ENCODE measurements at regions not wholly inside any gene's neighbourhood (a gene's known extent, or its start where the extent isn't known, plus 50 kb on each side); places are given as distances from the start of the nearest gene placed in this dataset.

- Histone ChIP-seq H3K4me1 (ENCODE audit: control insufficient read depth, insufficient read depth, low read length, poor library complexity, severe bottlenecking) (no peaks in the 10 kb centered on the region), H3K36me3 (ENCODE audit: control insufficient read depth, insufficient read depth, low read length) (no peaks in the 10 kb centered on the region), H3K9me3 (ENCODE audit: control insufficient read depth, low read length) (no peaks in the 10 kb centered on the region), H3K27ac (ENCODE audit: low read depth, low read length, severe bottlenecking) (no peak overlapping the region), H3K4me3 (ENCODE audit: extremely low read depth, insufficient read depth, low read length, poor library complexity, severe bottlenecking) (no peak overlapping the region)
- 67 to 100% methylated on average over 1 of the region's 2 CpGs for WGBS, 2 experiments (ENCODE audit: insufficient coverage in 2 of 2)
These were observed 188.9 kb upstream of the HDAC9 start for GRCh38 chr7:18306696-18307095.

- H3K4me1 ChIP-seq (ENCODE audit: control insufficient read depth, insufficient read depth, low read length, poor library complexity, severe bottlenecking): no peaks in the 10 kb centered on the region
- no peaks in the 10 kb centered on the region for H3K36me3 ChIP-seq (ENCODE audit: control insufficient read depth, insufficient read depth, low read length)
- H3K4me3 ChIP-seq (ENCODE audit: extremely low read depth, insufficient read depth, low read length, poor library complexity, severe bottlenecking): no peak overlapping the region
- no peaks in the 10 kb centered on the region for H3K9me3 ChIP-seq (ENCODE audit: control insufficient read depth, low read length)
- no peak overlapping the region for H3K27ac ChIP-seq (ENCODE audit: low read depth, low read length, severe bottlenecking)
- 84 to 100% methylated on average over 2 of the region's 5 CpGs for WGBS, 2 experiments (ENCODE audit: insufficient coverage in 2 of 2)
These were observed 186.6 kb upstream of the HDAC9 start for GRCh38 chr7:18308938-18309337.

GRCh38 chr7:18312482-18312881, 183.1 kb upstream of the HDAC9 start:
- Histone ChIP-seq H3K36me3 (ENCODE audit: control insufficient read depth, insufficient read depth, low read length) (no peaks in the 10 kb centered on the region), H3K4me1 (ENCODE audit: control insufficient read depth, insufficient read depth, low read length, poor library complexity, severe bottlenecking) (no peaks in the 10 kb centered on the region), H3K9me3 (ENCODE audit: control insufficient read depth, low read length) (no peaks in the 10 kb centered on the region), H3K4me3 (ENCODE audit: extremely low read depth, insufficient read depth, low read length, poor library complexity, severe bottlenecking) (no peak overlapping the region), H3K27ac (ENCODE audit: low read depth, low read length, severe bottlenecking) (no peak overlapping the region)

GRCh38 chr7:18313965-18314364, 181.6 kb upstream of the HDAC9 start:
- no peaks in the 10 kb centered on the region for H3K4me1 ChIP-seq (ENCODE audit: control insufficient read depth, insufficient read depth, low read length, poor library complexity, severe bottlenecking)
- no peak overlapping the region for H3K27ac ChIP-seq (ENCODE audit: low read depth, low read length, severe bottlenecking)
- no peaks in the 10 kb centered on the region for H3K9me3 ChIP-seq (ENCODE audit: control insufficient read depth, low read length)
- H3K4me3 ChIP-seq (ENCODE audit: extremely low read depth, insufficient read depth, low read length, poor library complexity, severe bottlenecking): no peak overlapping the region
- H3K36me3 ChIP-seq (ENCODE audit: control insufficient read depth, insufficient read depth, low read length): no peaks in the 10 kb centered on the region

- Histone ChIP-seq H3K4me1 (ENCODE audit: control insufficient read depth, insufficient read depth, low read length, poor library complexity, severe bottlenecking) (no peaks in the 10 kb centered on the region), H3K4me3 (ENCODE audit: extremely low read depth, insufficient read depth, low read length, poor library complexity, severe bottlenecking) (no peak overlapping the region), H3K27ac (ENCODE audit: low read depth, low read length, severe bottlenecking) (no peak overlapping the region), H3K36me3 (ENCODE audit: control insufficient read depth, insufficient read depth, low read length) (no peaks in the 10 kb centered on the region), H3K9me3 (ENCODE audit: control insufficient read depth, low read length) (no peaks in the 10 kb centered on the region)
- WGBS, 2 experiments (ENCODE audit: insufficient coverage in 2 of 2): 100% methylated on average over 1 of the region's 2 CpGs
These were observed 180.3 kb upstream of the HDAC9 start for GRCh38 chr7:18315241-18315640.

GRCh38 chr7:18317941-18318340, 177.6 kb upstream of the HDAC9 start:
- H3K4me3 ChIP-seq (ENCODE audit: extremely low read depth, insufficient read depth, low read length, poor library complexity, severe bottlenecking): no peak overlapping the region

GRCh38 chr7:18320422-18320821, 175.1 kb upstream of the HDAC9 start:
- Histone ChIP-seq H3K9me3 (ENCODE audit: control insufficient read depth, low read length) (no peaks in the 10 kb centered on the region), H3K36me3 (ENCODE audit: control insufficient read depth, insufficient read depth, low read length) (no peaks in the 10 kb centered on the region), H3K4me1 (ENCODE audit: control insufficient read depth, insufficient read depth, low read length, poor library complexity, severe bottlenecking) (no peaks in the 10 kb centered on the region), H3K27ac (ENCODE audit: low read depth, low read length, severe bottlenecking) (no peak overlapping the region), H3K4me3 (ENCODE audit: extremely low read depth, insufficient read depth, low read length, poor library complexity, severe bottlenecking) (no peak overlapping the region)
- 90 to 91% methylated on average over 3 to 4 of the region's 4 CpGs for WGBS, 2 experiments (ENCODE audit: insufficient coverage in 2 of 2)

More at GRCh38 chr7:18317941-18318340, 177.6 kb upstream of the HDAC9 start:
- Histone ChIP-seq H3K36me3 (ENCODE audit: control insufficient read depth, insufficient read depth, low read length) (no peaks in the 10 kb centered on the region), H3K4me1 (ENCODE audit: control insufficient read depth, insufficient read depth, low read length, poor library complexity, severe bottlenecking) (no peaks in the 10 kb centered on the region), H3K9me3 (ENCODE audit: control insufficient read depth, low read length) (no peaks in the 10 kb centered on the region), H3K27ac (ENCODE audit: low read depth, low read length, severe bottlenecking) (no peak overlapping the region)
- 100% methylated on average over 1 of the region's 2 CpGs; no CpG with 5 or more reads in 1 of the 2 experiments for WGBS, 2 experiments (ENCODE audit: insufficient coverage in 2 of 2)

- H3K36me3 ChIP-seq (ENCODE audit: control insufficient read depth, insufficient read depth, low read length): no peaks in the 10 kb centered on the region
- no peak overlapping the region for H3K4me3 ChIP-seq (ENCODE audit: extremely low read depth, insufficient read depth, low read length, poor library complexity, severe bottlenecking)
- no peak overlapping the region for H3K27ac ChIP-seq (ENCODE audit: low read depth, low read length, severe bottlenecking)
- H3K4me1 ChIP-seq (ENCODE audit: control insufficient read depth, insufficient read depth, low read length, poor library complexity, severe bottlenecking): no peaks in the 10 kb centered on the region
- H3K9me3 ChIP-seq (ENCODE audit: control insufficient read depth, low read length): no peaks in the 10 kb centered on the region
- no CpG with 5 or more reads among the region's 2 CpGs for WGBS, 2 experiments (ENCODE audit: insufficient coverage in 2 of 2)
These were observed 174.5 kb upstream of the HDAC9 start for GRCh38 chr7:18320971-18321567.

- H3K9me3 ChIP-seq (ENCODE audit: control insufficient read depth, low read length): no peaks in the 10 kb centered on the region
- H3K27ac ChIP-seq (ENCODE audit: low read depth, low read length, severe bottlenecking): no peak overlapping the region
- H3K4me3 ChIP-seq (ENCODE audit: extremely low read depth, insufficient read depth, low read length, poor library complexity, severe bottlenecking): no peak overlapping the region
- no peaks in the 10 kb centered on the region for H3K4me1 ChIP-seq (ENCODE audit: control insufficient read depth, insufficient read depth, low read length, poor library complexity, severe bottlenecking)
- H3K36me3 ChIP-seq (ENCODE audit: control insufficient read depth, insufficient read depth, low read length): no peaks in the 10 kb centered on the region
These were observed 165.0 kb upstream of the HDAC9 start for GRCh38 chr7:18330548-18330947.

- H3K27ac ChIP-seq (ENCODE audit: low read depth, low read length, severe bottlenecking): no peak overlapping the region
- no peaks in the 10 kb centered on the region for H3K36me3 ChIP-seq (ENCODE audit: control insufficient read depth, insufficient read depth, low read length)
- no CpG with 5 or more reads among the region's 2 CpGs for WGBS, 2 experiments (ENCODE audit: insufficient coverage in 2 of 2)
- no peak overlapping the region for H3K4me3 ChIP-seq (ENCODE audit: extremely low read depth, insufficient read depth, low read length, poor library complexity, severe bottlenecking)
- no peaks in the 10 kb centered on the region for H3K4me1 ChIP-seq (ENCODE audit: control insufficient read depth, insufficient read depth, low read length, poor library complexity, severe bottlenecking)
- peaks cover 5% of the 10 kb centered on the region for H3K9me3 ChIP-seq (ENCODE audit: control insufficient read depth, low read length)
These were observed 158.9 kb upstream of the HDAC9 start for GRCh38 chr7:18336626-18337025.

- H3K9me3 ChIP-seq (ENCODE audit: control insufficient read depth, low read length): peaks cover 5% of the 10 kb centered on the region
- no peak overlapping the region for H3K27ac ChIP-seq (ENCODE audit: low read depth, low read length, severe bottlenecking)
- H3K4me1 ChIP-seq (ENCODE audit: control insufficient read depth, insufficient read depth, low read length, poor library complexity, severe bottlenecking): no peaks in the 10 kb centered on the region
- 82 to 100% methylated on average over 2 of the region's 5 CpGs for WGBS, 2 experiments (ENCODE audit: insufficient coverage in 2 of 2)
- H3K36me3 ChIP-seq (ENCODE audit: control insufficient read depth, insufficient read depth, low read length): no peaks in the 10 kb centered on the region
- no peak overlapping the region for H3K4me3 ChIP-seq (ENCODE audit: extremely low read depth, insufficient read depth, low read length, poor library complexity, severe bottlenecking)
These were observed 158.3 kb upstream of the HDAC9 start for GRCh38 chr7:18337048-18337809.

Data from mesodermal cell (in vitro differentiated cells).